Upper lobe of left lung (tissue), 6 donors: ENCODE measurements at regions not wholly inside any gene's neighbourhood (a gene's known extent, or its start where the extent isn't known, plus 50 kb on each side); places are given as distances from the start of the nearest gene placed in this dataset.

Source experiments
- ATAC-seq, 2 donors: fragments of 200-7000 bp; cut with Tn5 transposase; one replicate each; pipeline ENCODE4 v1.9.1; 2022; ENCODE audit warnings: mild to moderate bottlenecking in 2 of 2, moderate library complexity in 2 of 2; ENCODE audit not compliant: low FRiP score in 2 of 2
- DNase-seq, 2 donors: peaks; one replicate each; pipeline ENCODE4 v3.0.0-alpha.2; 2019 to 2020
- H3K27ac ChIP-seq, 4 donors: fragments of 200-600 bp; sonication (generic); one replicate each; pipeline ENCODE4 v1.5.1; 2016 to 2019
- H3K27me3 ChIP-seq, 4 donors: fragments of 200-600 bp; sonication (generic); one replicate each; pipeline ENCODE4 v1.5.1; 2017 to 2019
- H3K36me3 ChIP-seq, 4 donors: fragments of 200-600 bp; sonication (generic); one replicate each; pipeline ENCODE4 v1.5.1; 2016 to 2019
- H3K4me1 ChIP-seq, 4 donors: fragments of 200-600 bp; sonication (generic); one replicate each; pipeline ENCODE4 v1.5.1; 2018 to 2019
- H3K4me3 ChIP-seq, 4 donors: fragments of 200-600 bp; sonication (generic); one replicate each; pipeline ENCODE4 v1.5.1; 2017 to 2019; ENCODE audit warnings: mild to moderate bottlenecking in 2 of 4, moderate library complexity in 1 of 4
- H3K9me3 ChIP-seq, 4 donors: fragments of 200-600 bp; sonication (generic); one replicate each; pipeline ENCODE4 v1.5.1; 2018 to 2019
- EP300 ChIP-seq, 4 donors: sonication (generic); formaldehyde crosslinking; IDR thresholded peaks; one replicate each; pipeline ENCODE4 v1.5.1; 2017; ENCODE audit warnings: antibody characterized with exemption in 4 of 4, control low read depth in 2 of 4
- POLR2A ChIP-seq, 4 donors: fragments of 450-650 bp; IDR thresholded peaks; one replicate each; pipeline ENCODE4 v1.5.1; 2016 to 2017; ENCODE audit warnings: antibody characterized with exemption in 4 of 4, mild to moderate bottlenecking in 2 of 4
- POLR2AphosphoS5 ChIP-seq, 2 donors: sonication (generic); formaldehyde crosslinking; IDR thresholded peaks; one replicate each; pipeline ENCODE4 v1.5.1; 2017; ENCODE audit warnings: antibody characterized with exemption in 2 of 2
- WGBS, 2 donors: methylation state at CpG; one replicate each; pipeline ENCODE4 v1.1.5; 2017 to 2018; 5-methylcytosine and 5-hydroxymethylcytosine counted together
- TF ChIP-seq, protein P1 (sequence below), 6 experiments: fragments of 450-650 bp in 4 of 6; fragments of 200-600 bp in 2 of 6; sonication (generic) in 2 of 6; IDR thresholded peaks; one replicate each; pipeline ENCODE4 v1.5.1; 2016 to 2019; ENCODE audit warnings: antibody characterized with exemption in 6 of 6
- donor health status: DM: no; HTN: no; CAD: no; lungs with moderate emphysema.
- donor health status: DM: no; HTN: yes; CAD: no; lungs with severe emphysema.

DNA sequence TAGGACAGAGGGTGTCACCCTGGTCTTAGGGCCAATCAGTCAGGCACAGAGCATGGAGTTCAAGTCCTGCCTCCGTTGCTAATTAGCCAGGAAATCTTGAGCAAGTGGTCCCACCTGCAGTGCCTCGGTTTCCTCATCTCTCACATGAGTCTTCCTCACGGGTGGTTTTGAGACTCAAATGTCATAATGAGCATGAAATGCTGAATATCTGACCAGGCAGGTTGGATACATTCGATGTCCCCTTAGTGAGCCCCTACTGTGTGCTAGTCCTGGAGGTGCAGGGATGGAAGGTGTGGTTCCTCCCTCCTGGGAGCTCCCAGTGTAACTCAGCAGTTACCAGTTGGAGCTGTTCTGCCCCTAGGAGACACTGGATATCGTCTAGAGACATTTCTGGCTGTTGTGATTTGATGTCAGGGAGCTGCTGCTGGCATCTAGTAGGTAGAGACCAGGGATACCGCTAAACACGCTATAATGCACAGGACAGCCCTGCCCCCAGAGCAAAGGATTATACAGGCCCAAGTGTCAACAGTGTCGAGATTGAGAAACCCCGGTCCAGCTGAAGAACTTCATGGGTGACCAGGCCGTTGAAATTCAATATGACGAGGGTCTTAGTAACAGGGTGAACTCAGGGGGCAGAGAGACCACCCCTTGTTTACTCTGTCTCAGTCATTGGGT, 118.5 kb upstream of the TWIST2 start:
- no peaks in the 10 kb centered on the region for H3K9me3 ChIP-seq
- DNase-seq: no peak
- TF ChIP-seq POLR2A (IDR thresholded peaks at IDR 0.05) (no peak), POLR2AphosphoS5 (IDR thresholded peaks at IDR 0.05) (no peak), EP300 (IDR thresholded peaks at IDR 0.05) (no peak)
- TF ChIP-seq, protein P1, sequence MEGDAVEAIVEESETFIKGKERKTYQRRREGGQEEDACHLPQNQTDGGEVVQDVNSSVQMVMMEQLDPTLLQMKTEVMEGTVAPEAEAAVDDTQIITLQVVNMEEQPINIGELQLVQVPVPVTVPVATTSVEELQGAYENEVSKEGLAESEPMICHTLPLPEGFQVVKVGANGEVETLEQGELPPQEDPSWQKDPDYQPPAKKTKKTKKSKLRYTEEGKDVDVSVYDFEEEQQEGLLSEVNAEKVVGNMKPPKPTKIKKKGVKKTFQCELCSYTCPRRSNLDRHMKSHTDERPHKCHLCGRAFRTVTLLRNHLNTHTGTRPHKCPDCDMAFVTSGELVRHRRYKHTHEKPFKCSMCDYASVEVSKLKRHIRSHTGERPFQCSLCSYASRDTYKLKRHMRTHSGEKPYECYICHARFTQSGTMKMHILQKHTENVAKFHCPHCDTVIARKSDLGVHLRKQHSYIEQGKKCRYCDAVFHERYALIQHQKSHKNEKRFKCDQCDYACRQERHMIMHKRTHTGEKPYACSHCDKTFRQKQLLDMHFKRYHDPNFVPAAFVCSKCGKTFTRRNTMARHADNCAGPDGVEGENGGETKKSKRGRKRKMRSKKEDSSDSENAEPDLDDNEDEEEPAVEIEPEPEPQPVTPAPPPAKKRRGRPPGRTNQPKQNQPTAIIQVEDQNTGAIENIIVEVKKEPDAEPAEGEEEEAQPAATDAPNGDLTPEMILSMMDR (IDR thresholded peaks at IDR 0.05): no peak
- H3K4me1 ChIP-seq: no peaks in the 10 kb centered on the region
- no peaks in the 10 kb centered on the region for H3K27me3 ChIP-seq
- H3K36me3 ChIP-seq: no peaks in the 10 kb centered on the region
- H3K27ac ChIP-seq: peak overlapping the region; percentile 50 to 82 (median 66)
- H3K4me3 ChIP-seq: no peak overlapping the region
- ATAC-seq: no peak
- WGBS, 2 donors: 85 to 86% methylated on average over 8 to 11 of the region's 11 CpGs

DNA sequence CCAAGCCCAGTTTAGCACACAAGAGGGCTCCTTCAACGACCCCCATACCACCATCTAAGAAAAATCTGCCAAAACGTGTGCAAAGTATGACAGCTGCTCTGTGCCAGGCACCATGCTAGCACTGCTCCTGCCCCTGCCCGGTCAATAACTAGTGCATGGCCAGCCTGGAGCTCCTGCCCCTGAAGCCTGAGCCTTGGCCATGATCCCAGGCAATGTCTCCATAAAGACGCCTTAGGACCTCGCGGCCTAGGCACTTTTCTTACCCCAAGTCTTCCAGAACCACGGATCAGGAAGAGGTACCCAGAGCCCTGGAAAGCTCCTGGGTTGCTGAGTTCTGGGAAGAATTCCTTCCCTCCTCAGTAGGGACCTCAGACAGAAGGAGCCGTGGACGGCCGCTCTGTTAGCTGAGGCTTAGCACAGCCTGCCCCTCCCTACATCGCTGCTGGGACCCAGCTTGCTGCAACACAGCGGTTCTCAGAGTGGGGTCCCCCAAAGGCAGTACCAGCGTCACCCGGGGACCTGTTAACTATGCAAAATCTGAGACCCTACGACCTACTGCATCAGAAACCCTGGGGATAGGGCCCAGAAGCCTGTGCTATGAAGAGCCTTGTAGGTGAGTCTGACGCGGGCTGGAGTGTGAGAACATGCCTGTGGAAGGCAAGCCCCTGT, 117.8 kb upstream of the TWIST2 start:
- H3K27ac ChIP-seq: peak overlapping the region in 2 of 4 donors; percentile 54 to 82
- no peaks in the 10 kb centered on the region for H3K36me3 ChIP-seq
- H3K4me3 ChIP-seq: no peak overlapping the region
- H3K9me3 ChIP-seq: no peaks in the 10 kb centered on the region
- 83 to 84% methylated on average over 12 to 17 of the region's 17 CpGs for whole genome bisulfite sequencing, 2 donors
- no peaks in the 10 kb centered on the region for H3K4me1 ChIP-seq
- TF ChIP-seq POLR2A (IDR thresholded peaks at IDR 0.05) (no peak), POLR2AphosphoS5 (IDR thresholded peaks at IDR 0.05) (no peak), EP300 (IDR thresholded peaks at IDR 0.05) (no peak)
- TF ChIP-seq, protein P1 (IDR thresholded peaks at IDR 0.05): no peak
- no peaks in the 10 kb centered on the region for H3K27me3 ChIP-seq
- no peak for ATAC-seq
- DNase-seq: no peak

DNA sequence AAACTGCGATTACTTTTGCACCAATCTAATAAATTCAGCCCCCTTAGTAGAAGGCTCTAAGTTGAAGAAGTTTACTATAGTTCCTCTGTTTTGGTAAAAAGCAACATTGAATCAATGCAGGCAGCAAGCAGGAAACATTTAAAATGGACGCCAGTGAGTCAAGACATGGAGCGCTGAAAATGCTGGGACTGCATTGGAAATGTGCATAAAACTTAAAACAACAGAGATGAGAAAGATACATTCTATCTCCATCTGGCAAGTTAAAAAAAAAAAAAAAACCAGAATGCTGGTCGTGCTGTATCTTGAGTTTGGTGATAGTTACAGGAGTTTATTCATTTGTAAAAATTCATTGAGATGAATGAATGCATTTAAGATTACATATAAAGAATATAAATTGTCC, 117.0 kb upstream of the TWIST2 start:
- ATAC-seq: no peak
- Histone ChIP-seq H3K36me3 (no peaks in the 10 kb centered on the region), H3K4me3 (no peak overlapping the region), H3K9me3 (no peaks in the 10 kb centered on the region), H3K27me3 (no peaks in the 10 kb centered on the region), H3K27ac (no peak overlapping the region), H3K4me1 (no peaks in the 10 kb centered on the region)
- WGBS, 2 donors: 90 to 94% methylated on average over 4 of the region's 4 CpGs
- no peak for DNase-seq
- no peak for TF ChIP-seq POLR2AphosphoS5 (IDR thresholded peaks at IDR 0.05)
- TF ChIP-seq EP300 (IDR thresholded peaks at IDR 0.05): no peak
- no peak for TF ChIP-seq POLR2A (IDR thresholded peaks at IDR 0.05)
- TF ChIP-seq, protein P1 (IDR thresholded peaks at IDR 0.05): no peak

DNA sequence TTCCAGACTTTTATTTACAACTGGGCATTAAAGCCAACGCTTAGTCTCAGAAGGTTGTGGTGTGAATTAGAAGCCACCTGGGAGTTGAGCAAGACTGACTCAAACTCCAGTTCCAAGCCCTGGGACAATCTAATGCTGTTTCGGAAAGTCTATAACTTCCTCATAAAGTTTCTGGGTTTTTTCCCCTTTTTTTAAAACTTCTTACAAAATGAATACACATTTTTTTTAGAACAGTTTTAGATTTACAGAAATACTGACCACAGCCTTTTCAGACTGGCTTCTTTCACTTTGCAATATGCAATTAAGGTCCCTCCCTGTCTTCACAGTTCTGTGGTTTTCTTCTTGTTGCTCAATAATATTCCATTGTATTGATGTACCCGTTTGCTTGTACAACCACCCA, 115.9 kb upstream of the TWIST2 start:
- Histone ChIP-seq H3K27me3 (no peaks in the 10 kb centered on the region), H3K9me3 (no peaks in the 10 kb centered on the region), H3K4me1 (no peaks in the 10 kb centered on the region), H3K36me3 (no peaks in the 10 kb centered on the region), H3K4me3 (no peak overlapping the region), H3K27ac (no peak overlapping the region)
- peak in 1 of 2 donors; percentile 8 for DNase-seq
- 55 to 77% methylated on average over 3 of the region's 3 CpGs for WGBS, 2 donors
- no peak for TF ChIP-seq POLR2AphosphoS5 (IDR thresholded peaks at IDR 0.05)
- TF ChIP-seq POLR2A (IDR thresholded peaks at IDR 0.05): no peak
- no peak for TF ChIP-seq EP300 (IDR thresholded peaks at IDR 0.05)
- TF ChIP-seq, protein P1 (IDR thresholded peaks at IDR 0.05): no peak
- peak in 1 of 2 donors; percentile 41 for ATAC-seq
